ENCODE measurements at regions not wholly inside any gene's neighbourhood (a gene's known extent, or its start where the extent isn't known, plus 50 kb on each side); places are given as distances from the start of the nearest gene placed in this dataset.

DNA sequence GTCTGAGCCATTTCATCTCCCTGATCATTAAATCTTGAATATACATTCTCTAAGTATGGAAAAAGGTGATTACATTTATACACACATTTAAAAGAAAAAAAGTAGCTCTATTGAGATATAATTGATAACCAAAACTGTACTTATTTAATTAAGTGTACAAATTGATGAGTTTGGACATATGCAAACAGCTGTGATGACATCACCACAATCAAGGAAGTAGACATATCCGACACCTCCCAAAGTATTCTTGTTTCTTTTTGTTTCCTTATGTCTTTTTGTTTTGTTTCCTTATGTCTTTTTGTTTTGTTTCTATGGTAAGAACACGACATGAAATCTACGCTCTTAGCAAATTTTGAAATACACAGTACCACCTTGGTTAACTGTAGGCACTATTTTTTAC is 1393.9 kb upstream of the MIR17HG start:
- TF ChIP-seq, protein P1, sequence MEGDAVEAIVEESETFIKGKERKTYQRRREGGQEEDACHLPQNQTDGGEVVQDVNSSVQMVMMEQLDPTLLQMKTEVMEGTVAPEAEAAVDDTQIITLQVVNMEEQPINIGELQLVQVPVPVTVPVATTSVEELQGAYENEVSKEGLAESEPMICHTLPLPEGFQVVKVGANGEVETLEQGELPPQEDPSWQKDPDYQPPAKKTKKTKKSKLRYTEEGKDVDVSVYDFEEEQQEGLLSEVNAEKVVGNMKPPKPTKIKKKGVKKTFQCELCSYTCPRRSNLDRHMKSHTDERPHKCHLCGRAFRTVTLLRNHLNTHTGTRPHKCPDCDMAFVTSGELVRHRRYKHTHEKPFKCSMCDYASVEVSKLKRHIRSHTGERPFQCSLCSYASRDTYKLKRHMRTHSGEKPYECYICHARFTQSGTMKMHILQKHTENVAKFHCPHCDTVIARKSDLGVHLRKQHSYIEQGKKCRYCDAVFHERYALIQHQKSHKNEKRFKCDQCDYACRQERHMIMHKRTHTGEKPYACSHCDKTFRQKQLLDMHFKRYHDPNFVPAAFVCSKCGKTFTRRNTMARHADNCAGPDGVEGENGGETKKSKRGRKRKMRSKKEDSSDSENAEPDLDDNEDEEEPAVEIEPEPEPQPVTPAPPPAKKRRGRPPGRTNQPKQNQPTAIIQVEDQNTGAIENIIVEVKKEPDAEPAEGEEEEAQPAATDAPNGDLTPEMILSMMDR (IDR thresholded peaks at IDR 0.05), result no peak
- TF ChIP-seq POLR2A (IDR thresholded peaks at IDR 0.05) (no peak), POLR2AphosphoS5 (IDR thresholded peaks at IDR 0.05) (no peak), EP300 (IDR thresholded peaks at IDR 0.05) (no peak)

Data from sigmoid colon (tissue), 4 donors.